HG03159 (cell line): ENCODE measurements at regions not wholly inside any gene's neighbourhood (a gene's known extent, or its start where the extent isn't known, plus 50 kb on each side); places are given as distances from the start of the nearest gene placed in this dataset.
"Not testable (repeated sequence)": the region's sequence is repeated elsewhere in the genome, so short reads cannot be mapped to it uniquely, and the experiment has no call there.

Experiments
- ATAC-seq: cut with Tn5 transposase; IDR thresholded peaks from one replicate; pipeline ENCODE4 v1.9.1; 2021; ENCODE audit warnings: mild to moderate bottlenecking, moderate library complexity; ENCODE audit not compliant: unreplicated experiment

DNA sequence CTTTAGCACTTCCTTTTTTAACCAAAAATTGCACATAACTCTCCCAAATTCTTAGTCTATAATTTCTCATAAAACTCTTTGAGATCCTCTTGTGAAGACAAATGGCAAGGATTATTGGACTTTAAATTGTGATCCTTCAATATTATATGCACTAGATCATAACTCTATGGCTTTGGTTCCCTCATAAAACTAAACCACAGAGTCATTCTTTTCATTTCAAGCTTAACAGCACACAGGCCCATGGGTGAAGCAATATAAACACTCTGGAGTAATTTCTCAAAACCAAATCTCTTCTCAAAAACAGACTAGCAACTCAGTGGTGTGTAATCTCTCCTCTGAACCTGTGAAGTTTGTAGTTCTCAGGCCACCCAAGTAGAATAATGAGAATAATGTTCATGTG, 171.0 kb upstream of the NECTIN3 start:
- ATAC-seq: no peak

GRCh38 chr3:110901536-110901935, 170.1 kb upstream of the NECTIN3 start:
- ATAC-seq: no peak

- ATAC-seq: no peak
Measured at GRCh38 chr3:110902453-110903085, 169.0 kb upstream of the NECTIN3 start.

DNA sequence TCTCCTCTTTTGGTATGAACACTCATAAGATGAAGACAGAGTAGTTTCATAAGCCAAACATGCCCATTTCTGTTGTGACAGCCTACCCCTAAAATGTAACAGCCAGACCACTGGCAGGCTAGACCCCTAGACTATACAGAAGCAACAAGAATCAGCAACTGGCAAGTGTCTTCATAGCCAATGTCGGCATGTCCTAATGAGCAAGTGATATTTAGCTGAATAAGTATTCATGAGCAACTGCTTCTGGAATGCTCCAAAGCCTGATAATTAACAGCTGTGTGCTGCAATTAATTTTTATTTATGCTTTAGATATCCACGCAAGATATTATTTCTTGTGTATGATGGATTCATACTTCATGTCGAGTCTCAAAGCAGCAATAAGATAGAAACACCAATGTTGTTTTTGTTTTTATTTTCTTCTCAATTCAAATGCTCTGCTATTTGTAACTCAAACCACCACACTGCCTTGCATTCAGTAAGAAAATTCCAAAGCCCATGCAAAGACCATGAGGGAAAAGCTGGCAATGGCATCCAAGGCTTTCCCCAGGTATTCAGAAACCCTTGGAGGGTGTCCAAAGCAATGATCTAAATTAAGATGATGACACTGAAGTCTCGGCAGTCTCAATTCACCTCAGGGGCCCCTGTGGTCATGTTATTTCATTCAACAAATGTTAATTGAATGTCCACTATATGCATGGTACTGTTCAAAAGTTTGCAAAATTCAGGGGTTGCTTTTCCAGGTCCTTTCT, 167.7 kb upstream of the NECTIN3 start:
- no peak for ATAC-seq

DNA sequence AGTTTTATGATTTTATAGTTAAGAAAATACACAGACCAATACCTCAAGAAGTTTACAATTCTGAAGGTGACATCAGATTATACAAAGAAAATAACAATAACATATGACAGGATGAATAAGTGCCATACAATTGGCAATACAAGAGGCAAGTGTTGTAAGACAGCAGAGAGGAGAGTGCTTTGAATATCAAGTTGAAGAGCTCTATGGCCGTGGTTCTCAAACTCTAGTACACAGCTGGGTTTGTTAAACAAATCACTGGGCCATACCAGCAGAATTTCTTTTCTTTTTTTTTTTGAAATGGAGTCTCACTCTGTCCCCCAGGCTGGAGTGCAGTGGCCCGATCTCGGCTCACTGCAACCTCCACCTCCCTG, 167.1 kb upstream of the NECTIN3 start:
- ATAC-seq: no peak

DNA sequence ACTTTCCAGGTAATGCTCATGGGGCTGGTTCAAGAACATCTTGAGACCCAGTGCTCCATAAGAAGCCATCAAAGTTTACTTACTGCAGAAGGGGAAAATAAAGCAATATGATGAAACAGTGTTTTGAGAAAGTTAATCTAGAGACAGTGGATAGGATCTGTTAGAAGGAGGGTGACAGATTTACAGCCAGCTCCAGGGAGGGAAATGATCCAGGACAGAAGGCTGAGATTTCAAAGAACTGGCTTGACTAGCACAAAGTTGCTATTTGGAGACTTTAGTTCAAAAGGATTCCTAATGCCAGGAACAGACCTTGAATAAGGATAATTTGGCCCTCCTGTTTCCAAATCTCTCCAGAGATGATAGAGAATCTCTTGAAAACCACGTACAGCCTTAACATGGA, 166.5 kb upstream of the NECTIN3 start:
- no peak for ATAC-seq

GRCh38 chr3:110909839-110910238, 161.8 kb upstream of the NECTIN3 start:
- no peak for ATAC-seq

DNA sequence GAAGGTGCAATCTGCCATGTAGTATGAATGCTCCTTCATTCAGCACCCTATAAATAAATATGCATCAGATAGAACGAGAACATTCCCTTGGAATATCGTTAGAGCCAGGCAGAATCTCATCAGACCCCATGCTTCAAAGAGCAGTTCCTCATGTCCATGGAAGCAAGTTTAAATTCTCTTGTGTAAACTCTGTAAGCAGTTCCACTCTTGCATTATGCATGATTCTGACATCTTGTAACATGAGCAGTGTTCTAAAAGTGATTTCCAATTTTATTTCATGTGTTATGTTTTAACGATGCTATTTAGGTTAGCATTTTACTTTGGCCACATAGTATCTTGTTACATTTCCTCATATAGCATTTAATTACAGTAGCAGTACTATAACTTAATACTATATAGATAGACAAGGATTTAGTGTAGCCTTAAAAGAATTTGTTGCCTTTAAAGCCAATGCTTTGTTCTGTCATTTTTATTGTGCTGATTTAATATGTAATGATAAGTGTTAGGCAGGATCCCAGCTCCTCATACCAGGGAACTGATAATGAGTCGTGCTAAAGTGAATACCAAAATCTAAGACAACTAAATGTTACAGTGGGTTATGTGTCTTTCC, 161.2 kb upstream of the NECTIN3 start:
- ATAC-seq: no peak

- ATAC-seq: no peak
Measured at GRCh38 chr3:110918963-110919362, 152.7 kb upstream of the NECTIN3 start.

DNA sequence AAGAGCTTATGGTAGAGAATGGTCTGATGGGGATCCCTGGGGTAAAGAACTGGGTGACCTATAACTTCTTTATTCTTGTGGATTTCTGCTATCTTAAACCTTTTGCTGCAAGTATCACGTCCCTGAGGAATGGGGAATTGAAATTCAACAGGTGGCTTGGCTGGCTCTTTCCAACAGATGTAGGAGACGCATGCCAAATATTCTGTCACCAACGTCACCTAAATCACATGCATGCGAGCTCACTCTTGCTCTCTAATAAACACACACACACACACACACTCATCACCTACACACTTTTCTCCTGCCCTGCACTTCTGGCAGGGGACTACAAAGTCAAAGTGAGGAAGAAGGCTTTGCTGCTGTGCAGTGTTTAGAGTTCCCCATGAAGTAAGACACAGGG, 145.8 kb upstream of the NECTIN3 start:
- no peak for ATAC-seq

GRCh38 chr3:110928016-110928662, 143.5 kb upstream of the NECTIN3 start:
- no peak for ATAC-seq

GRCh38 chr3:110929816-110930215, 141.8 kb upstream of the NECTIN3 start:
- ATAC-seq: no peak

DNA sequence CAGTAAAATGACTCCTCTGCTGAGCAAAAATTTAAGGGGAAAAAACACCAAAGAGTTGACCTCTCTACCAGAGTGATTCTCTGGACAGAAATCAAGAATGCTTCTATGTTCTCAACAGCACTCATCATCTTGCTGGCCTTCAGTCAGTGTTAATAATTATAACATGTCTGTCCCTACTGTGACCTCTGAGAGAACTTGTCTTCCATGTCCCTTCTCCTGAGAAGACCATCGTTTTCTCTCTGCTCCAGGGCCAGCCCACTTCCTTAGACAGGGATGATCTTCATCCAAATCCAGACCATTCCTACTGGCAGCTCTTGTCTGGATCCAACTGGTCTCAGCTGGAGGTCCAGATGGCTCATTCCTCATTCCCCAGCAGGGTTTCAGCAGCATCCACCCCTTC, 139.0 kb upstream of the NECTIN3 start:
- no peak for ATAC-seq

- no peak for ATAC-seq
Measured at GRCh38 chr3:110933821-110934426, 137.7 kb upstream of the NECTIN3 start.

- ATAC-seq: no peak
Measured at GRCh38 chr3:110938629-110939028, 133.0 kb upstream of the NECTIN3 start.

DNA sequence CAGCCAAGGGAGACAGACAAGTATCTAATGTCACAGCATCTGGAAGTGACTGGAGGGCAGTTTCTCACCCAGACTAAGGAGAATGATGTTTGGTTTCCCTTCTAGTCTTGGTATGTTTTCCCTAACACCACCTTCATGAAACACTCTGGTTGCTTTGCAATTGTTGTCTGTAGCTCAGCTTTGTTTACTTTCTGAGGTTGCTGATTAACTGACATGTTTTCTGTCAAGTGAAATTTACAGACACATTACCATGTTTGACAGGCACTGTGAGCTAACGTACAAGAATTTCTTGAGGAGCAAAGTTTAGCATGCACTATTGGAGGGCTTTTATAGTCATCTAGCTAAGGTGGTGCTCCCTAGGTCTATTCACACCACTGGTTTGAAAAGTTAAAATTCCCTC, 131.6 kb upstream of the NECTIN3 start:
- no peak for ATAC-seq

DNA sequence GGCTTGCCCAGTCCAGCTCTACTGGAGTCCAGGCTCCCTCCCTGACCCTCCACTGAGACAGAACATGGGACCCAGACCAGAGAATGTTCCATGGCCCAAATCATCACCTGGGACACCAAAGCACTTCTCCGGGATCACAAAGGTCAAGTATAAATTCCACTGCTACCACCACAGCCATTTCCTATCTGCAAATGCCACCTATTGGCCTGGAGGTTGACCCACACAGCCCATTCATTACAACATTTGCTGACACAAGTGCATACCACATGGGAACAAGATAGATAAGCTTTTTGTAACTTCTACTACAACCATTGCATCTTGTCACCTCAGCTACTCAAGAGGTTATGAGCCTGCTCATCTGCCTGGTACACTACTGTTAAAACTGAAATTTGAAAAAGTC, 126.8 kb upstream of the NECTIN3 start:
- ATAC-seq: no peak

GRCh38 chr3:110946810-110947209, 124.8 kb upstream of the NECTIN3 start:
- ATAC-seq: no peak

- ATAC-seq: not testable (repeated sequence)
Measured at GRCh38 chr3:110949194-110949593, 122.4 kb upstream of the NECTIN3 start.

- ATAC-seq: no peak
Measured at GRCh38 chr3:110955301-110955880, 116.2 kb upstream of the NECTIN3 start.

DNA sequence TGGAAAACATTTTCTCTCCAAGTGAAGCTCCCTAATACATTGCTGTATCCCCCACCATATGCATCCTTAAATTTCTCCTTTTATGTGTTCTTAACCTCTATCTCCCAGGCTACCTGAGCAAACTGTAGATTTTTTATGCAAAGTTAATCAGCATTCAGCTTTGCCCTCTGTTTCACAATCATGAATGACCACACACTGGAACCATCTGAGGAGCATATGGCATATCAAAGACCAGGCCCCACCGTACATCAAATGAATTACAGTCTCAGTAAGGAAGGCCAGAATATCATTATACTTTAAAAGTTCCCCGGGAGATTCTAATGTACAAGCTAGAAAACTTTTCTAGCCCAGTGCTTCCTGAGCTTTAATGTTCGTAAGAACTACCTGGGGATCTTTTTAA, 115.5 kb upstream of the NECTIN3 start:
- ATAC-seq: no peak
